ENCODE measurements at regions not wholly inside any gene's neighbourhood (a gene's known extent, or its start where the extent isn't known, plus 50 kb on each side); places are given as distances from the start of the nearest gene placed in this dataset.
A peak's percentile ranks its signal among the peaks of the same experiment; 100 is the strongest.

- no peak for TF ChIP-seq TFCP2L1 (CRISPR knock-in tag; IDR thresholded peaks at IDR 0.05)
- no peak for TF ChIP-seq CHD2 (IDR thresholded peaks at IDR 0.05; ENCODE audit: low read length, partially characterized antibody)
Measured at GRCh38 chr1:30192969-30193630, 530.3 kb downstream of the MATN1 start (continued).

- POLR2A ChIA-PET = no interaction called here
- WGBS (ENCODE audit: missing lambda C conversion rate) = 0% methylated on average over 2 of the region's 2 CpGs
- FAIRE-seq (no peak), ATAC-seq (peak; percentile 27 to 64; a peak in 4 of 6 replicates), DNase-seq (ENCODE audit: low read depth in 1 of 2, low spot score in 1 of 2) (peak; percentile 7 to 46)
- H3K4me2 ChIP-seq = no peak overlapping the region
- CTCF ChIA-PET = interaction anchor here (0.6 kb wide), 2 partner anchors 227 to 336 kb away, joined by 3 to 4 read pairs; no protein-coding TSS in a partner anchor
- no peaks in the 10 kb centered on the region for H3K9me3 ChIP-seq
- H3K27ac ChIP-seq = no peak overlapping the region; a peak in 1 of 6 replicates
- H3K4me1 ChIP-seq = no peaks in the 10 kb centered on the region
- TF ChIP-seq PBX3 (IDR thresholded peaks at IDR 0.05) (no peak), FOXS1 (CRISPR knock-in tag; IDR thresholded peaks at IDR 0.05) (no peak), TFCP2L1 (CRISPR knock-in tag; IDR thresholded peaks at IDR 0.05) (no peak), JUNB (IDR thresholded peaks at IDR 0.05) (no peak), RCOR1 (IDR thresholded peaks at IDR 0.05; ENCODE audit: low read depth, low read length) (no peak), MAFK (IDR thresholded peaks at IDR 0.05; ENCODE audit: partially characterized antibody) (no peak), ZC3H11A (IDR thresholded peaks at IDR 0.05) (no peak), BHLHE40 (IDR thresholded peaks at IDR 0.05; ENCODE audit: low read depth, low read length) (no peak), FOSL2 (IDR thresholded peaks at IDR 0.05) (no peak), FOSL2 (CRISPR knock-in tag; IDR thresholded peaks at IDR 0.05) (no peak), ZNF302 (CRISPR knock-in tag; IDR thresholded peaks at IDR 0.05) (no peak), ATOH8 (CRISPR knock-in tag; IDR thresholded peaks at IDR 0.05; ENCODE audit: low read depth) (no peak), EHMT2 (IDR thresholded peaks at IDR 0.05; ENCODE audit: low read depth) (no peak), BCL3 (IDR thresholded peaks at IDR 0.05) (no peak), PHF8 (IDR thresholded peaks at IDR 0.05; ENCODE audit: borderline replicate concordance, low read depth) (no peak)
- H3K4me3 ChIP-seq = no peak overlapping the region
Measured at GRCh38 chr1:30191154-30191702, 532.2 kb downstream of the MATN1 start.

- Histone ChIP-seq H3K27ac (peak overlapping the region in 1 of 2 experiments; percentile 13; a peak in 1 of 6 replicates), H3K4me2 (no peak overlapping the region), H3K4me1 (no peaks in the 10 kb centered on the region), H3K4me3 (no peak overlapping the region), H3K9me3 (no peaks in the 10 kb centered on the region)
- ChIA-PET POLR2A (no interaction called here), CTCF (interaction anchor here (0.6 kb wide), 1 partner anchor 176 kb away, joined by 3 read pairs; no protein-coding TSS in a partner anchor)
- TF ChIP-seq ZFP36 (IDR thresholded peaks at IDR 0.05; ENCODE audit: borderline replicate concordance, partially characterized antibody) = no peak
- no peak for ATAC-seq
- DNase-seq (ENCODE audit: low read depth in 1 of 2, low spot score in 1 of 2) = no peak
- FAIRE-seq = no peak
- 57% methylated on average over 8 of the region's 9 CpGs for WGBS (ENCODE audit: missing lambda C conversion rate)
Measured at GRCh38 chr1:30190511-30191153, 532.8 kb downstream of the MATN1 start.
